Vagina (tissue), 2 donors: ENCODE measurements at regions not wholly inside any gene's neighbourhood (a gene's known extent, or its start where the extent isn't known, plus 50 kb on each side); places are given as distances from the start of the nearest gene placed in this dataset.

ENCODE experiments used
- POLR2A ChIP-seq, 2 donors: fragments of 450-650 bp; IDR thresholded peaks; one replicate each; pipeline ENCODE4 v1.6.1; 2017; ENCODE audit warnings: antibody characterized with exemption in 2 of 2, mild to moderate bottlenecking in 2 of 2, moderate library complexity in 2 of 2
- POLR2AphosphoS5 ChIP-seq, 2 donors: sonication (generic); formaldehyde crosslinking; IDR thresholded peaks; one replicate each; pipeline ENCODE4 v1.9.0; 2017; ENCODE audit warnings: antibody characterized with exemption in 2 of 2, mild to moderate bottlenecking in 2 of 2, low read depth in 1 of 2; ENCODE audit not compliant: insufficient read depth in 1 of 2
- TF ChIP-seq, protein P1 (sequence below), 3 experiments: fragments of 450-650 bp in 2 of 3; fragments of 200-600 bp in 1 of 3; sonication (generic) in 1 of 3; IDR thresholded peaks; one replicate each; pipeline ENCODE4 v1.5.1; 2017 to 2019; ENCODE audit warnings: antibody characterized with exemption in 3 of 3, mild to moderate bottlenecking in 2 of 3, moderate library complexity in 2 of 3

DNA sequence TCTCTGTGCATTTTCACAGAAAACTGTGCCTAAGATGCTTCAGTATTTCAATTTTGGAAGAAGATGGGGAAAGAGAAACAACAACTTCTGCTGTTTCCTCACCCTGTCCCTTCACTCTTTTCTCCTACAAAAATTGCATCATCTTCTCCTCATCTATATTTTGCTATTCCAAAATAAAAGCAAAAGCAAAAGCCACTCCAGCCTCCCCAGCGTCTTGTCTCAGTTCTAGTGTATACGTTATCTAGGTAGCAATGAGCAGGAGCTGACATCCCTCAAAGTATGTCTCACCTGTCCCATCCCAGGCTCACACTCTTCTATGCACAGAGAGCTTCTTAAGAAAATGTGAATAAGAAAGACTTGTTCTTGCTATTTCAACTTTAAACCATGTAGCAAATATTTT, 163.8 kb upstream of the TAB2 start:
- TF ChIP-seq, protein P1, sequence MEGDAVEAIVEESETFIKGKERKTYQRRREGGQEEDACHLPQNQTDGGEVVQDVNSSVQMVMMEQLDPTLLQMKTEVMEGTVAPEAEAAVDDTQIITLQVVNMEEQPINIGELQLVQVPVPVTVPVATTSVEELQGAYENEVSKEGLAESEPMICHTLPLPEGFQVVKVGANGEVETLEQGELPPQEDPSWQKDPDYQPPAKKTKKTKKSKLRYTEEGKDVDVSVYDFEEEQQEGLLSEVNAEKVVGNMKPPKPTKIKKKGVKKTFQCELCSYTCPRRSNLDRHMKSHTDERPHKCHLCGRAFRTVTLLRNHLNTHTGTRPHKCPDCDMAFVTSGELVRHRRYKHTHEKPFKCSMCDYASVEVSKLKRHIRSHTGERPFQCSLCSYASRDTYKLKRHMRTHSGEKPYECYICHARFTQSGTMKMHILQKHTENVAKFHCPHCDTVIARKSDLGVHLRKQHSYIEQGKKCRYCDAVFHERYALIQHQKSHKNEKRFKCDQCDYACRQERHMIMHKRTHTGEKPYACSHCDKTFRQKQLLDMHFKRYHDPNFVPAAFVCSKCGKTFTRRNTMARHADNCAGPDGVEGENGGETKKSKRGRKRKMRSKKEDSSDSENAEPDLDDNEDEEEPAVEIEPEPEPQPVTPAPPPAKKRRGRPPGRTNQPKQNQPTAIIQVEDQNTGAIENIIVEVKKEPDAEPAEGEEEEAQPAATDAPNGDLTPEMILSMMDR (IDR thresholded peaks at IDR 0.05) = no peak
- TF ChIP-seq POLR2A (IDR thresholded peaks at IDR 0.05) (no peak), POLR2AphosphoS5 (IDR thresholded peaks at IDR 0.05; ENCODE audit: insufficient read depth in 1 of 2, low read depth in 1 of 2) (no peak)
